ENCODE measurements at regions not wholly inside any gene's neighbourhood (a gene's known extent, or its start where the extent isn't known, plus 50 kb on each side); places are given as distances from the start of the nearest gene placed in this dataset.

- Mint-ChIP-seq H3K4me1 (ENCODE audit: low read depth, unreplicated experiment) (peaks cover 12% of the 10 kb centered on the region), H3K4me3 (ENCODE audit: unreplicated experiment) (no peak overlapping the region), H3K9me3 (ENCODE audit: unreplicated experiment) (peaks cover 12% of the 10 kb centered on the region), H3K36me3 (ENCODE audit: low read depth, unreplicated experiment) (peaks cover 2% of the 10 kb centered on the region), H3K27ac (ENCODE audit: unreplicated experiment) (no peak overlapping the region), H3K27me3 (ENCODE audit: low read depth, unreplicated experiment) (no peaks in the 10 kb centered on the region)
- no peaks in the 10 kb centered on the region for H4K20me1 ChIP-seq (ENCODE audit: insufficient read depth, low read length)
- FAIRE-seq (no peak), DNase-seq (ENCODE audit: low read depth) (no peak)
- no peaks in the 10 kb centered on the region for H3K9me3 ChIP-seq (ENCODE audit: insufficient read depth, low read depth, low read length)
- no peak for TF ChIP-seq CTCF (IDR thresholded peaks at IDR 0.05; ENCODE audit: insufficient read depth, low read depth, low read length)
- TF ChIP-seq EZH2 (IDR thresholded peaks at IDR 0.05; ENCODE audit: insufficient read depth, low read length), result no peak
- no peak overlapping the region for H3K27ac ChIP-seq (ENCODE audit: low read depth, low read length)
- H3K9ac ChIP-seq (ENCODE audit: low read length), result no peak overlapping the region
- H3K27me3 ChIP-seq (ENCODE audit: insufficient read depth, low read length), result no peaks in the 10 kb centered on the region
- H3K4me3 ChIP-seq (ENCODE audit: insufficient read depth, low read depth, low read length), result no peak overlapping the region
- H2AFZ ChIP-seq (ENCODE audit: low read depth, low read length), result no peak overlapping the region
- no peaks in the 10 kb centered on the region for H3K79me2 ChIP-seq (ENCODE audit: insufficient read depth, low read length)
- no peaks in the 10 kb centered on the region for H3K36me3 ChIP-seq (ENCODE audit: insufficient read depth, low read length)
- peaks cover 4% of the 10 kb centered on the region for H3K4me1 ChIP-seq (ENCODE audit: insufficient read depth, low read length)
- H3K4me2 ChIP-seq (ENCODE audit: low read length), result no peak overlapping the region
Observed at GRCh38 chr1:66435541-66435940, 98.4 kb upstream of the SGIP1 start.

GRCh38 chr1:66436378-66437135, 97.4 kb upstream of the SGIP1 start:
- Mint-ChIP-seq H3K4me1 (ENCODE audit: low read depth, unreplicated experiment) (peaks cover 12% of the 10 kb centered on the region), H3K36me3 (ENCODE audit: low read depth, unreplicated experiment) (no peaks in the 10 kb centered on the region), H3K9me3 (ENCODE audit: unreplicated experiment) (peaks cover 2% of the 10 kb centered on the region), H3K27ac (ENCODE audit: unreplicated experiment) (no peak overlapping the region), H3K27me3 (ENCODE audit: low read depth, unreplicated experiment) (no peaks in the 10 kb centered on the region), H3K4me3 (ENCODE audit: unreplicated experiment) (no peak overlapping the region)
- H3K27me3 ChIP-seq (ENCODE audit: insufficient read depth, low read length), result no peaks in the 10 kb centered on the region
- DNase-seq (ENCODE audit: low read depth), result peak; percentile 80
- no peaks in the 10 kb centered on the region for H4K20me1 ChIP-seq (ENCODE audit: insufficient read depth, low read length)
- no peak overlapping the region for H3K4me2 ChIP-seq (ENCODE audit: low read length)
- no peak overlapping the region for H3K27ac ChIP-seq (ENCODE audit: low read depth, low read length)
- TF ChIP-seq CTCF (IDR thresholded peaks at IDR 0.05; ENCODE audit: insufficient read depth, low read depth, low read length) (peak; percentile 50), EZH2 (IDR thresholded peaks at IDR 0.05; ENCODE audit: insufficient read depth, low read length) (no peak)
- H3K4me1 ChIP-seq (ENCODE audit: insufficient read depth, low read length), result peaks cover 4% of the 10 kb centered on the region
- no peaks in the 10 kb centered on the region for H3K36me3 ChIP-seq (ENCODE audit: insufficient read depth, low read length)
- no peak overlapping the region for H3K4me3 ChIP-seq (ENCODE audit: insufficient read depth, low read depth, low read length)
- H3K9ac ChIP-seq (ENCODE audit: low read length), result no peak overlapping the region
- H3K79me2 ChIP-seq (ENCODE audit: insufficient read depth, low read length), result no peaks in the 10 kb centered on the region
- H2AFZ ChIP-seq (ENCODE audit: low read depth, low read length), result no peak overlapping the region
- peak; percentile 79 for FAIRE-seq
- no peaks in the 10 kb centered on the region for H3K9me3 ChIP-seq (ENCODE audit: insufficient read depth, low read depth, low read length)

- no peak overlapping the region for H3K27ac ChIP-seq (ENCODE audit: low read depth, low read length)
- no peak overlapping the region for H3K9ac ChIP-seq (ENCODE audit: low read length)
- TF ChIP-seq EZH2 (IDR thresholded peaks at IDR 0.05; ENCODE audit: insufficient read depth, low read length) (no peak), CTCF (IDR thresholded peaks at IDR 0.05; ENCODE audit: insufficient read depth, low read depth, low read length) (no peak)
- Mint-ChIP-seq H3K4me1 (ENCODE audit: low read depth, unreplicated experiment) (peaks cover 12% of the 10 kb centered on the region), H3K4me3 (ENCODE audit: unreplicated experiment) (no peak overlapping the region), H3K36me3 (ENCODE audit: low read depth, unreplicated experiment) (no peaks in the 10 kb centered on the region), H3K27ac (ENCODE audit: unreplicated experiment) (no peak overlapping the region), H3K9me3 (ENCODE audit: unreplicated experiment) (no peaks in the 10 kb centered on the region), H3K27me3 (ENCODE audit: low read depth, unreplicated experiment) (no peaks in the 10 kb centered on the region)
- no peaks in the 10 kb centered on the region for H3K27me3 ChIP-seq (ENCODE audit: insufficient read depth, low read length)
- no peaks in the 10 kb centered on the region for H3K36me3 ChIP-seq (ENCODE audit: insufficient read depth, low read length)
- H3K4me2 ChIP-seq (ENCODE audit: low read length), result no peak overlapping the region
- H4K20me1 ChIP-seq (ENCODE audit: insufficient read depth, low read length), result no peaks in the 10 kb centered on the region
- DNase-seq (ENCODE audit: low read depth) (no peak), FAIRE-seq (no peak)
- H3K9me3 ChIP-seq (ENCODE audit: insufficient read depth, low read depth, low read length), result no peaks in the 10 kb centered on the region
- H2AFZ ChIP-seq (ENCODE audit: low read depth, low read length), result no peak overlapping the region
- H3K4me1 ChIP-seq (ENCODE audit: insufficient read depth, low read length), result peaks cover 4% of the 10 kb centered on the region
- no peak overlapping the region for H3K4me3 ChIP-seq (ENCODE audit: insufficient read depth, low read depth, low read length)
- no peaks in the 10 kb centered on the region for H3K79me2 ChIP-seq (ENCODE audit: insufficient read depth, low read length)
Observed at GRCh38 chr1:66437136-66437401, 96.9 kb upstream of the SGIP1 start.

Data from astrocyte (in vitro differentiated cells and primary cell).